Lower leg skin (tissue), 3 donors: ENCODE measurements at regions not wholly inside any gene's neighbourhood (a gene's known extent, or its start where the extent isn't known, plus 50 kb on each side); places are given as distances from the start of the nearest gene placed in this dataset.

Experiments
- POLR2A ChIP-seq, 2 donors: fragments of 450-650 bp; IDR thresholded peaks; one replicate each; pipeline ENCODE4 v1.6.1; 2016 to 2017; ENCODE audit warnings: antibody characterized with exemption in 2 of 2, mild to moderate bottlenecking in 1 of 2, moderate library complexity in 1 of 2
- TF ChIP-seq, protein P1 (sequence below), 3 donors: fragments of 450-650 bp; IDR thresholded peaks; one replicate each; pipeline ENCODE4 v1.5.1; 2016; ENCODE audit warnings: antibody characterized with exemption in 3 of 3, mild to moderate bottlenecking in 3 of 3, moderate library complexity in 2 of 3

DNA sequence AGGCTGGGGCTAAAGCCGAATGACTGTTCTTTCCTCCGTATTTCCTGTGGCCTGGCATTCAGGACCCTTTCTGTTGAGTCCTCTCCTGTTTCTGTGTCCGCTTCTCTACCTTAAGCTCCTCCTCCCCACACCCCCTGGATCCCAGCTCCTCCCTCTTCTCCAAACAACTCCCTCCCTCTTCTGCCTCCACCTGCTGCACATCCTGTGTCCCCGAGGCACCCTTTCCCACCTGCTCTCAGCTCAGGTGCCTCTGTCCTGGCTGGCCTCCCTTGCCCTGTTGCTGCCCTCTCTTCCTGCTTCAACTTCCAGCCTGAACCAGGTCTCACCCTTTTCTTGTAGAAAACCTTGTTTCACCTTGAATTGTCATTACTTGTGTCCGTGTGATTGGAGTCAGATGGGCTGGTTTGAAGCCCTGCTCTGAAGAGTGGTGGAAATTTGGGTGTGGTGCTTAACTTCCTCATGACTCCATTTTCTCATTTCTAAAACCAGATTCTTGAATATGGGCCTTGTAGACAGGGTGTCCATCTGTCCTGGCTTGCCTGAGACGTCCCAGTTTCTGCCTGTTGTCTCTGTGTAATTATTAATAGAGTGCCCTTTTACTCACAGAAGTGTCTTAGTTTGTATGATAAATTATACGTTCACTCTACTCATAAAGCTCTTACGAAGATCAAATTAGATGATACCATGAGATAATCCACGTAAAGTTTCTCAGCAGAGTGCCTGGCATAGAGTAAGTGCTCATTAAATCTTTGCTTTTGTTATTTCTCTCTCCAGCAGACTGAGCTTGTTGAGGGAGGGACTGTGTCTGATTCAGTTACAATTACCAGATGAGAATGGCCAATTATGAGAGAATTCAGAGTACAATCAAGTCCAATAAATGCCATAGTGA is 58.9 kb upstream of the TRABD2B start:
- TF ChIP-seq, protein P1, sequence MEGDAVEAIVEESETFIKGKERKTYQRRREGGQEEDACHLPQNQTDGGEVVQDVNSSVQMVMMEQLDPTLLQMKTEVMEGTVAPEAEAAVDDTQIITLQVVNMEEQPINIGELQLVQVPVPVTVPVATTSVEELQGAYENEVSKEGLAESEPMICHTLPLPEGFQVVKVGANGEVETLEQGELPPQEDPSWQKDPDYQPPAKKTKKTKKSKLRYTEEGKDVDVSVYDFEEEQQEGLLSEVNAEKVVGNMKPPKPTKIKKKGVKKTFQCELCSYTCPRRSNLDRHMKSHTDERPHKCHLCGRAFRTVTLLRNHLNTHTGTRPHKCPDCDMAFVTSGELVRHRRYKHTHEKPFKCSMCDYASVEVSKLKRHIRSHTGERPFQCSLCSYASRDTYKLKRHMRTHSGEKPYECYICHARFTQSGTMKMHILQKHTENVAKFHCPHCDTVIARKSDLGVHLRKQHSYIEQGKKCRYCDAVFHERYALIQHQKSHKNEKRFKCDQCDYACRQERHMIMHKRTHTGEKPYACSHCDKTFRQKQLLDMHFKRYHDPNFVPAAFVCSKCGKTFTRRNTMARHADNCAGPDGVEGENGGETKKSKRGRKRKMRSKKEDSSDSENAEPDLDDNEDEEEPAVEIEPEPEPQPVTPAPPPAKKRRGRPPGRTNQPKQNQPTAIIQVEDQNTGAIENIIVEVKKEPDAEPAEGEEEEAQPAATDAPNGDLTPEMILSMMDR (IDR thresholded peaks at IDR 0.05) = no peak
- no peak for TF ChIP-seq POLR2A (IDR thresholded peaks at IDR 0.05)
